Ovary (tissue), 1 donor: ENCODE measurements at regions not wholly inside any gene's neighbourhood (a gene's known extent, or its start where the extent isn't known, plus 50 kb on each side); places are given as distances from the start of the nearest gene placed in this dataset.

Source experiments
- EP300 ChIP-seq: sonication (generic); formaldehyde crosslinking; IDR thresholded peaks from one replicate; pipeline ENCODE4 v1.6.1; 2017; ENCODE audit warnings: antibody characterized with exemption
- POLR2A ChIP-seq: fragments of 450-650 bp; IDR thresholded peaks from one replicate; pipeline ENCODE4 v1.6.1; 2017; ENCODE audit warnings: antibody characterized with exemption, mild to moderate bottlenecking, moderate library complexity

DNA sequence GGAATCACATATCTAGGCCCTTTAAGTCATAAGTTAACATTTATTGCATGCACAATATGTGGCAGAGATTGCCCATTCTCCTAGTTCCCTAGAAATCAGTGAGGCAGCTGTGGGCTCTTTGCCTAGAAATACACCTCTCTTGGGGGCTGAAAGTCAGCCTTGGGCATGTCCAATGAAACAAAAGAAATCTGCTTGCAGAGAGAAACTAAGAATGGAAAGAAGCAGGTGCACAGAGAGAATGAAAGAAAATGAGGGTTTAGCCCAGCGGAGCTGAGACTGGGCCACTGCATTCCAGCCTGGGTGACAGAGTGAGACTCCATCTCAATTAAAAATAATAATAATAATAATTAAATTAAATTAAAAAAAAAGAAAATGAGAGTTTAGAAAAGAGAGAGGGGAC is 57.3 kb upstream of the DAB2 start:
- TF ChIP-seq EP300 (no peak), POLR2A (no peak)
